Ovary (tissue), 3 donors: ENCODE measurements at regions not wholly inside any gene's neighbourhood (a gene's known extent, or its start where the extent isn't known, plus 50 kb on each side); places are given as distances from the start of the nearest gene placed in this dataset.

ENCODE experiments used
- EP300 ChIP-seq: sonication (generic); formaldehyde crosslinking; IDR thresholded peaks from one replicate; pipeline ENCODE4 v1.6.1; 2017; ENCODE audit warnings: antibody characterized with exemption
- POLR2A ChIP-seq: fragments of 450-650 bp; IDR thresholded peaks from one replicate; pipeline ENCODE4 v1.6.1; 2017; ENCODE audit warnings: antibody characterized with exemption, mild to moderate bottlenecking, moderate library complexity
- TF ChIP-seq, protein P1 (sequence below), 3 donors: fragments of 450-650 bp in 2 of 3; fragments of 200-600 bp in 1 of 3; IDR thresholded peaks; one replicate each; pipeline versions ENCODE4 v1.5.1 to v1.8.0; 2016 to 2022; ENCODE audit warnings: antibody characterized with exemption in 3 of 3, mild to moderate bottlenecking in 1 of 3
- donor health status: DM: no; HTN: no; CAD: no.

DNA sequence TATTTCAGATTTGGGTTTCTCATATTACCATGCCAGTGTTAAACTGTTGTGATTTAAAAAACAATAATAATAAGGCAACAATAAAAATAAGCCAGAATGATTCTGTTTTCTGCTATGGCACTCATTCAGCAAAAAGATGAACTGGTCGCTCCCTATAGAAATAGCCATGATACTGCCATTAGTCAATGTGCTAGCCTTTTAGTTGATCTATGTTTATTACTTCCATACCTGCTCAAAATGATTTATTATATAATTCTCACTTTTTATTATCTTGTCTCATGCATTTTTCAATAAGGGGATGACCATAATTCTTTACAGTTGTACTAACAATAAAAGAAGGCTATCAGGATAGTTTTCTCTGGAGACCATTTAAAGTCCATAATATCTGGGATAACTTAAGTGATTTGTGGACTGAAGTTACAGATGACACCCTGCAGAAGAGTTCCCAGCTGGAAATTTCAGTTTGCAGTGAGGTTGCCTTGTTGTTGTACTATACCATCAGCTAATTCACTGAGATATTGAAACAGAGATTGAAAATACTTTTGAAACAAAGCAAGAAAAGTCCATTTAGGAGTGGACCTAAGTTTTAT lies 334.3 kb downstream of the GABRB2 start:
- TF ChIP-seq, protein P1, sequence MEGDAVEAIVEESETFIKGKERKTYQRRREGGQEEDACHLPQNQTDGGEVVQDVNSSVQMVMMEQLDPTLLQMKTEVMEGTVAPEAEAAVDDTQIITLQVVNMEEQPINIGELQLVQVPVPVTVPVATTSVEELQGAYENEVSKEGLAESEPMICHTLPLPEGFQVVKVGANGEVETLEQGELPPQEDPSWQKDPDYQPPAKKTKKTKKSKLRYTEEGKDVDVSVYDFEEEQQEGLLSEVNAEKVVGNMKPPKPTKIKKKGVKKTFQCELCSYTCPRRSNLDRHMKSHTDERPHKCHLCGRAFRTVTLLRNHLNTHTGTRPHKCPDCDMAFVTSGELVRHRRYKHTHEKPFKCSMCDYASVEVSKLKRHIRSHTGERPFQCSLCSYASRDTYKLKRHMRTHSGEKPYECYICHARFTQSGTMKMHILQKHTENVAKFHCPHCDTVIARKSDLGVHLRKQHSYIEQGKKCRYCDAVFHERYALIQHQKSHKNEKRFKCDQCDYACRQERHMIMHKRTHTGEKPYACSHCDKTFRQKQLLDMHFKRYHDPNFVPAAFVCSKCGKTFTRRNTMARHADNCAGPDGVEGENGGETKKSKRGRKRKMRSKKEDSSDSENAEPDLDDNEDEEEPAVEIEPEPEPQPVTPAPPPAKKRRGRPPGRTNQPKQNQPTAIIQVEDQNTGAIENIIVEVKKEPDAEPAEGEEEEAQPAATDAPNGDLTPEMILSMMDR (IDR thresholded peaks at IDR 0.05), result no peak
- TF ChIP-seq POLR2A (no peak), EP300 (no peak)
